DOHH2 (cell line): ENCODE measurements at regions not wholly inside any gene's neighbourhood (a gene's known extent, or its start where the extent isn't known, plus 50 kb on each side); places are given as distances from the start of the nearest gene placed in this dataset.
A peak's percentile ranks its signal among the peaks of the same experiment; 100 is the strongest.

Experiments used
- H3F3A ChIP-seq: fragments of 200-600 bp; sonication (generic), shearing (Covaris generic); 2 replicates; pipeline ENCODE4 v1.6.0; 2016; ENCODE audit warnings: antibody characterized with exemption, mild to moderate bottlenecking; ENCODE audit not compliant: control insufficient read depth, insufficient read depth
- H3K27ac ChIP-seq: fragments of 200-600 bp; sonication (generic); 2 replicates; pipeline ENCODE4 v1.5.1; 2014; ENCODE audit warnings: low read depth, mild to moderate bottlenecking, low read length, moderate library complexity
- H3K27me3 ChIP-seq: fragments of 200-600 bp; sonication (generic); 2 replicates; pipeline ENCODE4 v1.6.1; 2014; ENCODE audit warnings: mild to moderate bottlenecking, low read length, mixed read lengths; ENCODE audit not compliant: control insufficient read depth
- H3K36me3 ChIP-seq: fragments of 200-600 bp; sonication (generic); 2 replicates; pipeline ENCODE4 v1.6.1; 2014; ENCODE audit warnings: mild to moderate bottlenecking, low read length, moderate library complexity, mixed read lengths; ENCODE audit not compliant: control insufficient read depth
- H3K4me1 ChIP-seq: fragments of 200-600 bp; sonication (generic); 2 replicates; pipeline ENCODE4 v1.6.1; 2014; ENCODE audit warnings: mild to moderate bottlenecking, low read length, mixed read lengths; ENCODE audit not compliant: control insufficient read depth
- H3K4me2 ChIP-seq: fragments of 200-600 bp; sonication (generic); 2 replicates; pipeline ENCODE4 v1.6.0; 2014; ENCODE audit warnings: mild to moderate bottlenecking, low read length, moderate library complexity
- H3K4me3 ChIP-seq: fragments of 200-600 bp; sonication (generic); 2 replicates; pipeline ENCODE4 v1.5.1; 2014; ENCODE audit warnings: mild to moderate bottlenecking, low read length, mixed read lengths
- H3K79me2 ChIP-seq: fragments of 200-600 bp; sonication (generic); 2 replicates; pipeline ENCODE4 v1.6.1; 2014; ENCODE audit warnings: mild to moderate bottlenecking, low read length, mixed read lengths; ENCODE audit not compliant: control insufficient read depth
- H3K9me2 ChIP-seq: fragments of 200-600 bp; sonication (generic); replicated peaks from 2 replicates; pipeline ENCODE4 v1.6.1; 2014; ENCODE audit warnings: mild to moderate bottlenecking, low read length, mixed read lengths; ENCODE audit not compliant: control insufficient read depth
- H3K9me3 ChIP-seq: fragments of 200-600 bp; sonication (generic); 2 replicates; pipeline ENCODE4 v1.6.1; 2014; ENCODE audit warnings: antibody characterized with exemption, low read length, mixed read lengths; ENCODE audit not compliant: control insufficient read depth, insufficient read depth
- H4K20me1 ChIP-seq: fragments of 200-600 bp; sonication (generic); 2 replicates; pipeline ENCODE4 v1.6.0; 2014; ENCODE audit warnings: low read depth, mild to moderate bottlenecking, antibody characterized with exemption, low read length, moderate library complexity; ENCODE audit not compliant: control insufficient read depth, insufficient read depth
- CTCF ChIP-seq: fragments of 200-600 bp; sonication (generic); IDR thresholded peaks from one replicate; pipeline ENCODE4 v1.5.1; 2014; ENCODE audit warnings: antibody characterized with exemption, mild to moderate bottlenecking, low read depth, low read length; ENCODE audit not compliant: poor library complexity, severe bottlenecking
- EZH2phosphoT487 ChIP-seq: fragments of 200-600 bp; sonication (generic); IDR thresholded peaks from 2 replicates; pipeline ENCODE4 v1.6.1; 2017; ENCODE audit warnings: borderline replicate concordance, mild to moderate bottlenecking, antibody characterized with exemption, low read length, moderate library complexity, mixed read lengths

GRCh38 chr1:244962130-244962529 is 97.8 kb upstream of the HNRNPU start:
- Histone ChIP-seq H3K27me3 (no peaks in the 10 kb centered on the region), H3K9me2 (no peaks in the 10 kb centered on the region), H3K4me1 (peaks cover 37% of the 10 kb centered on the region), H3K27ac (no peak overlapping the region), H3K79me2 (no peaks in the 10 kb centered on the region), H3K4me3 (no peak overlapping the region), H3K9me3 (no peaks in the 10 kb centered on the region), H3K36me3 (no peaks in the 10 kb centered on the region), H4K20me1 (no peaks in the 10 kb centered on the region), H3K4me2 (no peak overlapping the region), H3F3A (peaks cover 10% of the 10 kb centered on the region)
- TF ChIP-seq EZH2phosphoT487 (no peak), CTCF (no peak)

GRCh38 chr1:244960904-244961303 is 96.6 kb upstream of the HNRNPU start:
- Histone ChIP-seq H3F3A (peaks cover 6% of the 10 kb centered on the region), H3K4me2 (no peak overlapping the region), H3K27ac (no peak overlapping the region), H3K4me3 (no peak overlapping the region), H3K36me3 (no peaks in the 10 kb centered on the region), H3K9me2 (no peaks in the 10 kb centered on the region), H3K79me2 (no peaks in the 10 kb centered on the region), H3K9me3 (no peaks in the 10 kb centered on the region), H3K4me1 (peaks cover 40% of the 10 kb centered on the region), H3K27me3 (no peaks in the 10 kb centered on the region), H4K20me1 (no peaks in the 10 kb centered on the region)
- TF ChIP-seq EZH2phosphoT487, result no peak
- TF ChIP-seq CTCF, result no peak

- no peak for TF ChIP-seq EZH2phosphoT487
- no peak for TF ChIP-seq CTCF
- Histone ChIP-seq H4K20me1 (no peaks in the 10 kb centered on the region), H3K27ac (0 out of 2 replicates have a peak overlapping the region, but pooled peaks have one; percentile 56), H3K79me2 (no peaks in the 10 kb centered on the region), H3K4me1 (peaks cover 26% of the 10 kb centered on the region), H3F3A (peaks cover 2% of the 10 kb centered on the region), H3K36me3 (no peaks in the 10 kb centered on the region), H3K4me3 (peak overlapping the region; percentile 66; the same call in 1 of the 2 replicates), H3K4me2 (peak overlapping the region; percentile 69), H3K27me3 (no peaks in the 10 kb centered on the region), H3K9me3 (no peaks in the 10 kb centered on the region), H3K9me2 (no peaks in the 10 kb centered on the region)
Measured at GRCh38 chr1:244958593-244958992, 94.2 kb upstream of the HNRNPU start.
